K562 (cell line): ENCODE measurements at regions not wholly inside any gene's neighbourhood (a gene's known extent, or its start where the extent isn't known, plus 50 kb on each side); places are given as distances from the start of the nearest gene placed in this dataset.

Experiments
- ATAC-seq: fragments of 200-7000 bp; cut with Tn5 transposase; 3 replicates; pipeline ENCODE4 v1.9.1; 2020; ENCODE audit warnings: moderate library complexity
- BruUV-seq: library from RNA; stranded (reverse); fragments of 400-500 nt; replicated peaks from 2 replicates; lab custom pipeline; 2021; lab: Mats Ljungman, UMichigan
- CTCF ChIA-PET: fragments of 300-600 bp; formaldehyde crosslinking; extraction: SDS; loops from one replicate; lab custom pipeline; 2021; ENCODE audit warnings: low intra/inter-chr PET ratio; lab: Yijun Ruan, JAX
- POLR2A ChIA-PET: fragments of 300-600, 350-650 bp; sonication (Branson Sonifier 250); formaldehyde crosslinking; extraction: SDS; loops from one replicate; lab custom pipeline; 2021; ENCODE audit warnings: antibody characterized with exemption, inconsistent platforms; lab: Yijun Ruan, JAX
- DNase-seq, 4 experiments: peaks; one replicate each; pipeline versions ENCODE4 v3.0.0 to v3.0.0-alpha.2; 2011 to 2018; ENCODE audit warnings: low spot score in 3 of 4, mixed read lengths in 3 of 4; ENCODE audit errors: extremely low read depth in 1 of 4
- FAIRE-seq: peaks from 2 replicates; lab custom pipeline; 2011; peaks lifted over from hg19 to GRCh38; lab: Jason Lieb, UNC
- H2AFZ ChIP-seq: 2 replicates; pipeline ENCODE4 v1.6.0; 2011; ENCODE audit warnings: low read depth, low read length, control low read depth, inconsistent platforms
- H3K27ac ChIP-seq: fragments of 200-600 bp; 3 replicates; pipeline ENCODE4 v1.8.0; 2011; ENCODE audit warnings: low read depth, mild to moderate bottlenecking, control low read depth, inconsistent platforms, low read length, moderate library complexity, mixed read lengths; ENCODE audit errors: extremely low read depth
- H3K27me3 ChIP-seq, 2 experiments: fragments of 300-600 bp in 1 of 2; 2 replicates in 1 of 2; 3 replicates in 1 of 2; pipeline versions ENCODE4 v1.6.0 to v1.8.0; 2011; ENCODE audit warnings: inconsistent platforms in 2 of 2, low read length in 2 of 2, mild to moderate bottlenecking in 1 of 2, mixed read lengths in 1 of 2, moderate library complexity in 1 of 2; ENCODE audit not compliant: control insufficient read depth in 2 of 2, insufficient read depth in 2 of 2
- H3K36me3 ChIP-seq: fragments of 300-600 bp; 3 replicates; pipeline ENCODE4 v1.8.0; 2011; ENCODE audit warnings: mild to moderate bottlenecking, low read length, inconsistent platforms; ENCODE audit not compliant: control insufficient read depth, insufficient read depth
- H3K4me1 ChIP-seq, 2 experiments: fragments of 200-600 bp in 1 of 2; replicated peaks in 1 of 2; 2 replicates in 1 of 2; 3 replicates in 1 of 2; pipeline versions ENCODE4 v1.5.1 to v1.8.0; 2011; ENCODE audit warnings: inconsistent platforms in 2 of 2, low read length in 2 of 2, mild to moderate bottlenecking in 1 of 2, mixed read lengths in 1 of 2, moderate library complexity in 1 of 2; ENCODE audit not compliant: control insufficient read depth in 2 of 2, insufficient read depth in 2 of 2
- H3K4me2 ChIP-seq: 2 replicates; pipeline ENCODE4 v1.6.1; 2011; ENCODE audit warnings: low read length, control low read depth, inconsistent platforms, mixed read lengths; ENCODE audit not compliant: insufficient read depth
- H3K4me3 ChIP-seq: fragments of 200-600 bp; sonication (generic), shearing (Covaris generic); 2 replicates; pipeline ENCODE4 v1.5.1; 2016; ENCODE audit warnings: control low read depth, inconsistent platforms
- H3K79me2 ChIP-seq: fragments of 200-600 bp; 3 replicates; pipeline ENCODE4 v1.8.0; 2011; ENCODE audit warnings: low read length, inconsistent platforms; ENCODE audit not compliant: control insufficient read depth, insufficient read depth
- H3K9ac ChIP-seq, 2 experiments: 2 replicates each; pipeline versions ENCODE4 v1.6.0 to v1.6.1; 2011; ENCODE audit warnings: low read depth in 2 of 2, low read length in 2 of 2, control low read depth in 1 of 2, inconsistent platforms in 1 of 2, mild to moderate bottlenecking in 1 of 2, mixed read lengths in 1 of 2; ENCODE audit not compliant: insufficient read depth in 1 of 2
- H3K9me1 ChIP-seq: one replicate; pipeline ENCODE4 v1.6.0; 2011; ENCODE audit warnings: inconsistent platforms, mild to moderate bottlenecking, low read length, moderate library complexity; ENCODE audit not compliant: control insufficient read depth, insufficient read depth
- H3K9me3 ChIP-seq: replicated peaks from 2 replicates; pipeline ENCODE4 v1.5.1; 2011; ENCODE audit warnings: low read depth, low read length, inconsistent platforms; ENCODE audit not compliant: control insufficient read depth, insufficient read depth
- H4K20me1 ChIP-seq: replicated peaks from 2 replicates; pipeline ENCODE4 v1.6.1; 2011; ENCODE audit warnings: low read length, inconsistent platforms, mixed read lengths; ENCODE audit not compliant: control insufficient read depth, insufficient read depth
- CCAR2 ChIP-seq: fragments of 200-400 bp; formaldehyde crosslinking; IDR thresholded peaks from 2 replicates; pipeline ENCODE4 v1.6.1; 2017; ENCODE audit warnings: mild to moderate bottlenecking, low read depth, low read length
- POLR2B ChIP-seq: fragments of 450-650 bp; IDR thresholded peaks from 2 replicates; pipeline ENCODE4 v1.6.1; 2018; ENCODE audit warnings: low read depth; ENCODE audit not compliant: partially characterized antibody
- POLR3G ChIP-seq: IDR thresholded peaks from 2 replicates; pipeline ENCODE4 v1.6.1; 2011; ENCODE audit not compliant: insufficient read length, insufficient replicate concordance; ENCODE audit errors: extremely low read depth
- SPI1 ChIP-seq: IDR thresholded peaks from 2 replicates; pipeline ENCODE4 v1.6.1; 2011; ENCODE audit warnings: low read depth, low read length, control low read depth, borderline replicate concordance
- ZNF184 ChIP-seq: sonication (generic); formaldehyde crosslinking; IDR thresholded peaks from 2 replicates; pipeline ENCODE4 v1.5.0; 2020; ENCODE audit warnings: missing genetic modification reagents
- ZNF274 ChIP-seq: IDR thresholded peaks from 2 replicates; pipeline ENCODE4 v1.6.1; 2011; ENCODE audit warnings: low read depth, mild to moderate bottlenecking, low read length, moderate library complexity, borderline replicate concordance
- ZZZ3 ChIP-seq: fragments of 450-650 bp; IDR thresholded peaks from 2 replicates; pipeline ENCODE4 v1.6.1; 2016; ENCODE audit warnings: antibody characterized with exemption, mild to moderate bottlenecking, moderate library complexity
- WGBS: fragments of 100-300 bp; shearing (Covaris generic); methylation state at CpG from one replicate; pipeline ENCODE4 v1.1.6; 2016; ENCODE audit warnings: low coverage, mixed read lengths; ENCODE audit not compliant: insufficient coverage; ENCODE audit errors: missing lambda C conversion rate; 5-methylcytosine and 5-hydroxymethylcytosine counted together
- in situ Hi-C: fragments of 300-500 bp; cut with MboI; formaldehyde crosslinking; loops from 4 replicates; pipeline ENCODE4 v1.15.0; 2018; ENCODE audit warnings: inconsistent platforms, mixed read lengths
- intact Hi-C: fragments of 100-400 bp; cut with micrococcal nuclease; formaldehyde crosslinking; loops from 2 replicates; pipeline ENCODE4 v1.14.2; 2022
- TF ChIP-seq, protein P1 (sequence below): fragments of 250-450 bp; sonication (Bioruptor Pico); IDR thresholded peaks from 2 replicates; pipeline ENCODE4 v1.9.0; 2021; ENCODE audit warnings: mild to moderate bottlenecking
- TF ChIP-seq, protein P2 (sequence below): fragments of 250-450 bp; sonication (Bioruptor Pico); IDR thresholded peaks from 2 replicates; pipeline ENCODE4 v1.5.0; 2020; ENCODE audit warnings: mild to moderate bottlenecking, borderline replicate concordance
- TF ChIP-seq, protein P3 (sequence below), 3 experiments: IDR thresholded peaks in 2 of 3; conservative IDR thresholded peaks in 1 of 3; 2 replicates each; pipeline ENCODE4 v1.5.1; 2011 to 2012; ENCODE audit warnings: low read length in 3 of 3, mild to moderate bottlenecking in 3 of 3, control low read depth in 2 of 3, improper control_type of control experiment in 1 of 3, inconsistent platforms in 1 of 3, low read depth in 1 of 3, mixed read lengths in 1 of 3, moderate library complexity in 1 of 3; ENCODE audit not compliant: insufficient read depth in 2 of 3

DNA sequence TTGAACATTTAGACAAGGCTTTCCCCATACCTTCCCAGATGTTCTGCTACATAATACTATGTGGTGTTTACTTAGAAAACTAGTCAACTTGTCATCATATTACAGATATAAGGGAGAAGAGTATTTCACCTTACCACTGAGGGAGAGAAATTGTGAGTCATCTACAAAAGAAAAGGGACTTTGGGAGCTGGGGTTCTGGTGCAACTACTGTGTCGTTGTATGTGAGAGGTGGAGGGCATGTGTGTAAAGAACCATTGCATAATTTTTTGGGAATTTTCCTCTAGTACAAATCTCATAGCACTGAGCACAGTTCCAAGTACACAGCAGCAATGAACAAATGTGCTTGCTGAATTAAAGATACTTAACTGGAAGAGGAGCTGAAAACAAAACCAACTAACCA lies 665.6 kb downstream of the DHX35 start:
- in situ Hi-C loops (no loop called here), intact Hi-C loops (no loop called here)
- BruUV-seq = no TSS peak
- 0 out of 2 replicates have a peak, but pooled peaks cover 1% of the 10 kb centered on the region for H3K9me3 ChIP-seq
- TF ChIP-seq SPI1 = no peak
- TF ChIP-seq POLR3G = no peak
- TF ChIP-seq, protein P1, sequence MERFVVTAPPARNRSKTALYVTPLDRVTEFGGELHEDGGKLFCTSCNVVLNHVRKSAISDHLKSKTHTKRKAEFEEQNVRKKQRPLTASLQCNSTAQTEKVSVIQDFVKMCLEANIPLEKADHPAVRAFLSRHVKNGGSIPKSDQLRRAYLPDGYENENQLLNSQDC (CRISPR knock-in tag) = no peak
- TF ChIP-seq ZZZ3 = no peak
- TF ChIP-seq, protein P2, sequence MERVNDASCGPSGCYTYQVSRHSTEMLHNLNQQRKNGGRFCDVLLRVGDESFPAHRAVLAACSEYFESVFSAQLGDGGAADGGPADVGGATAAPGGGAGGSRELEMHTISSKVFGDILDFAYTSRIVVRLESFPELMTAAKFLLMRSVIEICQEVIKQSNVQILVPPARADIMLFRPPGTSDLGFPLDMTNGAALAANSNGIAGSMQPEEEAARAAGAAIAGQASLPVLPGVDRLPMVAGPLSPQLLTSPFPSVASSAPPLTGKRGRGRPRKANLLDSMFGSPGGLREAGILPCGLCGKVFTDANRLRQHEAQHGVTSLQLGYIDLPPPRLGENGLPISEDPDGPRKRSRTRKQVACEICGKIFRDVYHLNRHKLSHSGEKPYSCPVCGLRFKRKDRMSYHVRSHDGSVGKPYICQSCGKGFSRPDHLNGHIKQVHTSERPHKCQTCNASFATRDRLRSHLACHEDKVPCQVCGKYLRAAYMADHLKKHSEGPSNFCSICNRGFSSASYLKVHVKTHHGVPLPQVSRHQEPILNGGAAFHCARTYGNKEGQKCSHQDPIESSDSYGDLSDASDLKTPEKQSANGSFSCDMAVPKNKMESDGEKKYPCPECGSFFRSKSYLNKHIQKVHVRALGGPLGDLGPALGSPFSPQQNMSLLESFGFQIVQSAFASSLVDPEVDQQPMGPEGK = no peak
- TF ChIP-seq, protein P3, sequence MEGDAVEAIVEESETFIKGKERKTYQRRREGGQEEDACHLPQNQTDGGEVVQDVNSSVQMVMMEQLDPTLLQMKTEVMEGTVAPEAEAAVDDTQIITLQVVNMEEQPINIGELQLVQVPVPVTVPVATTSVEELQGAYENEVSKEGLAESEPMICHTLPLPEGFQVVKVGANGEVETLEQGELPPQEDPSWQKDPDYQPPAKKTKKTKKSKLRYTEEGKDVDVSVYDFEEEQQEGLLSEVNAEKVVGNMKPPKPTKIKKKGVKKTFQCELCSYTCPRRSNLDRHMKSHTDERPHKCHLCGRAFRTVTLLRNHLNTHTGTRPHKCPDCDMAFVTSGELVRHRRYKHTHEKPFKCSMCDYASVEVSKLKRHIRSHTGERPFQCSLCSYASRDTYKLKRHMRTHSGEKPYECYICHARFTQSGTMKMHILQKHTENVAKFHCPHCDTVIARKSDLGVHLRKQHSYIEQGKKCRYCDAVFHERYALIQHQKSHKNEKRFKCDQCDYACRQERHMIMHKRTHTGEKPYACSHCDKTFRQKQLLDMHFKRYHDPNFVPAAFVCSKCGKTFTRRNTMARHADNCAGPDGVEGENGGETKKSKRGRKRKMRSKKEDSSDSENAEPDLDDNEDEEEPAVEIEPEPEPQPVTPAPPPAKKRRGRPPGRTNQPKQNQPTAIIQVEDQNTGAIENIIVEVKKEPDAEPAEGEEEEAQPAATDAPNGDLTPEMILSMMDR (IDR thresholded peaks at IDR 0.05 in 2 of 3, conservative IDR thresholded peaks at IDR 0.05 in 1 of 3; ENCODE audit: insufficient read depth in 2 of 3, low read depth in 1 of 3, low read length in 3 of 3) = no peak
- no peak for TF ChIP-seq ZNF274
- TF ChIP-seq ZNF184 (CRISPR knock-in tag) = no peak
- TF ChIP-seq POLR2B = no peak
- no peak for TF ChIP-seq CCAR2
- DNase-seq (no peak), FAIRE-seq (no peak), ATAC-seq (no peak)
- H3K4me1 ChIP-seq = no peaks in the 10 kb centered on the region
- H3K36me3 ChIP-seq = no peaks in the 10 kb centered on the region
- ChIA-PET CTCF (no interaction called here), POLR2A (no interaction called here)
- H3K4me3 ChIP-seq = no peak overlapping the region
- H3K27ac ChIP-seq = no peak overlapping the region
- no peaks in the 10 kb centered on the region for H3K79me2 ChIP-seq
- WGBS = 0% methylated on average over 1 of the region's 1 CpG
- no peaks in the 10 kb centered on the region for H3K27me3 ChIP-seq
- H3K4me2 ChIP-seq = no peak overlapping the region
- H3K9ac ChIP-seq = no peak overlapping the region
- no peak overlapping the region for H2AFZ ChIP-seq
- no peaks in the 10 kb centered on the region for H3K9me1 ChIP-seq
- no peaks in the 10 kb centered on the region for H4K20me1 ChIP-seq
